ENCODE measurements at regions not wholly inside any gene's neighbourhood (a gene's known extent, or its start where the extent isn't known, plus 50 kb on each side); places are given as distances from the start of the nearest gene placed in this dataset.

DNA sequence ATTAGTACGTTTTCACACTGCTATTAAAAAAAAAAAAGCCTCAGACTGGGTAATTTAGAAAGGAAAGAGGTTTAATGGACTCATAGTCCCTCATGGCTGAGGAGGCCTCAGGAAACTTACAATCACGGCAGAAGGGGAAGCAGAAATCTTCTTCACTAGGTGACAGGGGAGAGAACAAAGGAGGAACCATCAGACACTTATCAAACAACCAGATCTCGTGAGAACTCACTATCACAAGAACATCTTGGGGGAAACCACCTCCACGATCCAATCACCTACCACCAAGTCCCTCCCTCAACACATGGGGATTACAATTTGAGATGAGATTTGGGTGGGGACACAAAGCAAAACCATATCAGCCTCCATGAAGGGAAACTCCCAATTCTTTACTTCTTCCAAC is 85.2 kb upstream of the MAFB start:
- TF ChIP-seq, protein P1, sequence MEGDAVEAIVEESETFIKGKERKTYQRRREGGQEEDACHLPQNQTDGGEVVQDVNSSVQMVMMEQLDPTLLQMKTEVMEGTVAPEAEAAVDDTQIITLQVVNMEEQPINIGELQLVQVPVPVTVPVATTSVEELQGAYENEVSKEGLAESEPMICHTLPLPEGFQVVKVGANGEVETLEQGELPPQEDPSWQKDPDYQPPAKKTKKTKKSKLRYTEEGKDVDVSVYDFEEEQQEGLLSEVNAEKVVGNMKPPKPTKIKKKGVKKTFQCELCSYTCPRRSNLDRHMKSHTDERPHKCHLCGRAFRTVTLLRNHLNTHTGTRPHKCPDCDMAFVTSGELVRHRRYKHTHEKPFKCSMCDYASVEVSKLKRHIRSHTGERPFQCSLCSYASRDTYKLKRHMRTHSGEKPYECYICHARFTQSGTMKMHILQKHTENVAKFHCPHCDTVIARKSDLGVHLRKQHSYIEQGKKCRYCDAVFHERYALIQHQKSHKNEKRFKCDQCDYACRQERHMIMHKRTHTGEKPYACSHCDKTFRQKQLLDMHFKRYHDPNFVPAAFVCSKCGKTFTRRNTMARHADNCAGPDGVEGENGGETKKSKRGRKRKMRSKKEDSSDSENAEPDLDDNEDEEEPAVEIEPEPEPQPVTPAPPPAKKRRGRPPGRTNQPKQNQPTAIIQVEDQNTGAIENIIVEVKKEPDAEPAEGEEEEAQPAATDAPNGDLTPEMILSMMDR (conservative IDR thresholded peaks at IDR 0.05 in 1 of 2, IDR thresholded peaks at IDR 0.05 in 1 of 2; ENCODE audit: extremely low read depth in 1 of 2, insufficient read depth in 1 of 2, low read depth in 1 of 2, low read length in 2 of 2), result no peak
- TF ChIP-seq EZH2 (IDR thresholded peaks at IDR 0.05; ENCODE audit: borderline replicate concordance, low read length), result no peak

All from mammary epithelial cell (primary cell).